Activated T-helper 2 cell treated with anti-CD3 and anti-CD28 coated beads, Interferon-gamma antibody, Interleukin-2, Interleukin-4, amounts not matched to agents 10 μg/mL and 5 μg/mL and 100 μg/mL, durations not matched to agents 14 hours and 24 hours and 36 hours (primary cell): ENCODE measurements at regions not wholly inside any gene's neighbourhood (a gene's known extent, or its start where the extent isn't known, plus 50 kb on each side); places are given as distances from the start of the nearest gene placed in this dataset.

Experiments
- DNase-seq: peaks from one replicate; pipeline ENCODE4 v3.0.0; 2021; ENCODE audit warnings: low spot score
- H3K27ac Mint-ChIP-seq: one replicate; pipeline ENCODE4 v1.8.0; 2021; ENCODE audit warnings: mixed read lengths
- H3K27me3 Mint-ChIP-seq: one replicate; pipeline ENCODE4 v1.8.0; 2021; ENCODE audit warnings: low read depth, mixed read lengths
- H3K36me3 Mint-ChIP-seq: one replicate; pipeline ENCODE4 v1.8.0; 2021; ENCODE audit warnings: low read depth, mixed read lengths
- H3K4me1 Mint-ChIP-seq: one replicate; pipeline ENCODE4 v1.8.0; 2021; ENCODE audit warnings: low read depth, mixed read lengths
- H3K4me3 Mint-ChIP-seq: one replicate; pipeline ENCODE4 v1.8.0; 2021; ENCODE audit warnings: low read depth, mild to moderate bottlenecking, moderate library complexity, mixed read lengths
- H3K9me3 Mint-ChIP-seq: one replicate; pipeline ENCODE4 v1.8.0; 2021; ENCODE audit warnings: mixed read lengths
- intact Hi-C: fragments of 100-400 bp; cut with micrococcal nuclease; formaldehyde crosslinking; loops from one replicate; pipeline ENCODE4 v1.15.1; 2023

DNA sequence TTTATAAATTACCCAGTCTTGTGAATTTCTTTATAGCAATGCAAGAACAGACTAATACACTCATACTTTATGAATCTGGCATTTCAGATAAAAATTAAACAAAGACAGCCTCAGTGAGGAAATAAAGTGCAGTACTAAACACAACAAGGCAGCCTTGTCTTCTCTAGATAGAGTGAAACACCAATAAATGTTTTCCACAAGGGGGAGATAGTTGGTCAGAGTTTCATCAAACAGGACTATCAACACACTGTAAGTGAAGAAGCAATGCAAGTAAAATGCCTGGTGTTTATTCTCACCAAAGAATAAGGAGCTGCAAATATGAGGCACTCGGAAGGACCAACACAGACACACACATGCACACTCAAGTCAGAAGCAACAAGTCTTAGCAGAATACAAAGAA, 62.8 kb downstream of the FAM9B start:
- no peak for DNase-seq
- no peak overlapping the region for H3K27ac Mint-ChIP-seq
- peaks cover 1% of the 10 kb centered on the region for H3K27me3 Mint-ChIP-seq
- peaks cover 5% of the 10 kb centered on the region for H3K4me1 Mint-ChIP-seq
- H3K36me3 Mint-ChIP-seq = no peaks in the 10 kb centered on the region
- intact Hi-C loops = loop anchor here (5.0 to 10.0 kb wide), 2 partner anchors 494 to 736 kb away; partner anchors contain the start of gene TBL1X
- no peak overlapping the region for H3K4me3 Mint-ChIP-seq
- peaks cover 3% of the 10 kb centered on the region for H3K9me3 Mint-ChIP-seq

DNA sequence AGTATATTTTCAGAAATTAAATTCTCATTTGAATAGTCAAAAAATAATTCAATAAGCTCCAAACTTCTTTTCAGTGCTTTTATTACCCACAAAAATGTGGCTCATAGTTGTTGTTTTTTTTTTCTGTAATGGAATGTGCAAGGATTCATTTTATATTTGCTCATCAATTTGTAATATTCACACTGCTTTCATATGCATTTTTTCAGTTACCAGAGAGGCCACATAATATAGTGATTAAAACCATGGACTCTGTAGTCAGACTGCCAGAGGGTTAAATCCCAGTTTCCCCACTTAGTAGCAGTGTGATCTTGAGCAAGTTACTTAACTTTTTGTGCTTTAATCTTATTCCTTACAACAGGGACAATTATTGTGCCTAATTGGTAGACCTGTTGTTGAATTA, 64.5 kb downstream of the FAM9B start:
- Mint-ChIP-seq H3K9me3 (peaks cover 3% of the 10 kb centered on the region), H3K27ac (no peak overlapping the region), H3K36me3 (no peaks in the 10 kb centered on the region), H3K27me3 (peaks cover 1% of the 10 kb centered on the region), H3K4me3 (no peak overlapping the region), H3K4me1 (peaks cover 5% of the 10 kb centered on the region)
- intact Hi-C loops = no loop called here
- no peak for DNase-seq

DNA sequence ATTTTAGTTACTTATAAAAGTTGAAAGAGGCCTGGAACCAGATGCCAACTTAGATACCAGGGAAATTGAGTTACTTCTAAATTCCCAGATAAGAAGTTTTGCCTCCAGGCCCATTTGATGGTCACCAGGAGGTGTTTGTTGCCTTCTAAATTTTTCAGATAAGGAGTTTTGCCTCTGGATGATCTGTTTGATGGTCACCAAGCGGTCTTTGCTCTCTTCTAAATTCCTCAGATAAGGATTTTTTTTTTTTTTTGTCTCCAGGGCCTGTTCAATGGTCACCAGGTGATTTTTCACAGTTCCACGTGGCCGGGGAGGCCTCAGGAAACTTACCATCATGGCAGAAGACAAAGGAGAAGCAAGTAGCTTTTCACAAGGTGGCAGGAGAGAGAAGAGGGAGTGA, 66.5 kb downstream of the FAM9B start:
- Mint-ChIP-seq H3K27me3 (no peaks in the 10 kb centered on the region), H3K36me3 (no peaks in the 10 kb centered on the region), H3K9me3 (peaks cover 10% of the 10 kb centered on the region), H3K4me3 (no peak overlapping the region), H3K4me1 (peaks cover 5% of the 10 kb centered on the region), H3K27ac (no peak overlapping the region)
- DNase-seq = no peak
- intact Hi-C loops = no loop called here

DNA sequence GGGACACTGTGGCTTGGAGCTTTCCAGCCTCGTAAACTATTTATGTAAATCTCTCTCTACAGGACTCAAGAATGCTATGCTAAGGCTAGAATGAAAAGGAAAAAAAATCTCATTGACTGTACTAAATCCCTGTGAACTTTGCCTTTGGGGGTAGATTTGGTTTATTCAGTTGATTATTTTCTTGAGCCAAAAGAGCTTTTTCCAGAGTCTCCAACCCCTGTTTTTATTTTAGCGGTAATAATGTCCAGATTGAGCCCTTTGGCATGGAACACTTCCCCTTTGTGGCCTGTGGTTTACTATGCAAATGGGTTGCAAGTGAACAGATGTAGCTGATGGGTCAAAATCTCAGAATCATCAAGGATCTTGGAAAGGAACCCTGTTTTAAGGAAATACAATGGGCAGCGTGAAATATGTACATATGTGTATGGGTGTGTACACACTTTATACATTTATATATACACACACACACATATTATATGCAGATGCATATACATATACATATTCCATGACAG, 72.9 kb downstream of the FAM9B start:
- Mint-ChIP-seq H3K36me3 (no peaks in the 10 kb centered on the region), H3K4me1 (no peaks in the 10 kb centered on the region), H3K27ac (no peak overlapping the region), H3K27me3 (peaks cover 12% of the 10 kb centered on the region), H3K9me3 (peaks cover 7% of the 10 kb centered on the region), H3K4me3 (no peak overlapping the region)
- intact Hi-C loops = no loop called here
- DNase-seq = no peak

DNA sequence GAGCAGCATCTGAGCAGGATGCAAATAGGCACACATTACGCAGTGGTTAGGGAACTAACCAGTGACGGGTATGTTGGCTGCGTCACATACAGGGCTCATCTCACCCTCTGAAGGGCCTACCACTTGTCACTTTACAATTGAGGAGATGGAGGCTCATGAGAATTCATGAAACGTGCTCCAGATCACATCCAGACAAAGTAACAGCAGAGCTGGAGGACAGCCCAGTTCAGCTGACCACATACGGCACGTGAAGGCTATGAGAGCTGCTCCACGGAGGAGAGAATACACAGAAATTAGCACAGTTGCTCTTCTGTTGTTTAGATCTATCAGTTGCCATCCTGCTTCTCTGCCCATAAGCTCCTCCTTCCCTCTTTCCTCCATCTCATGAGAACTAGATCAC, 78.4 kb downstream of the FAM9B start:
- intact Hi-C loops = no loop called here
- no peak overlapping the region for H3K27ac Mint-ChIP-seq
- H3K27me3 Mint-ChIP-seq = peaks cover 15% of the 10 kb centered on the region
- H3K4me1 Mint-ChIP-seq = no peaks in the 10 kb centered on the region
- no peaks in the 10 kb centered on the region for H3K9me3 Mint-ChIP-seq
- H3K36me3 Mint-ChIP-seq = no peaks in the 10 kb centered on the region
- no peak overlapping the region for H3K4me3 Mint-ChIP-seq
- DNase-seq = no peak

DNA sequence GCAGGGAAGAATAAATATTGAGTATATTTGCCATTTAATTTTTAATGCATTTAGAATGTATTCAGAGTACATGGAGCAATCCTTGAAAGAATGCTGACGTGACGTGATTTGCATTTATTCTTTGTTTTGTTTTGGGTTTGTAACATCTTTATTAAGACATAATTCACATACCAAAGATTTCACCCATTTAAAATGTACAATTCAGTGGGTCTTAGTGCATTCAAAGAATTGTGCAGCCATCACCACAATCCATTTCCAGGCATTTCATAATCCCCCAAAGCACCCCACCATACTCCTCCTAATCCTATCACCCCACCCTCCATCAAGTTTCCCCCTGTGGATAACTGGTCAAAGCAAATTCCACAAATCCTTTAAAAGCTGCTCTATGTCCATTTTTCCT, 87.4 kb downstream of the FAM9B start:
- Mint-ChIP-seq H3K27me3 (peaks cover 7% of the 10 kb centered on the region), H3K4me1 (no peaks in the 10 kb centered on the region), H3K9me3 (no peaks in the 10 kb centered on the region), H3K4me3 (no peak overlapping the region), H3K36me3 (no peaks in the 10 kb centered on the region), H3K27ac (no peak overlapping the region)
- DNase-seq = no peak
- intact Hi-C loops = no loop called here

DNA sequence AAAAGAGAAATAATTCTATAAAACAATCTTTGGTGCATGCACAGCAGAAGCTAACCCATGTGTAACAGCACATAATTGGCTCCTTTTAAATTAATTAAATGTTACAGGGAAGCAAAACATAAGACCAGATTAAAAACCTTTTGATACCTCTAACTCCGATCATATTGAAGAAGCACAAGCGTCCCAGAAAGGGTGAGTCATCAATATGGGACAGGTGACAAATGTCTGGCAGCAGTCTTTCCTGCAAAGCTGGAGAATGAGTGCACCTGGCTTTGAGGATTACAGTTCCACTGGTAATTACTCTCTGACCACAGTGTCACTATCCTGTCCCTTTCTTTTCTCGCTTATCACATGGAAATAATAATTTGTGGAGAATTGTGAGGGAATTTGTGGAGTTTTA, 94.6 kb downstream of the FAM9B start:
- H3K9me3 Mint-ChIP-seq = no peaks in the 10 kb centered on the region
- H3K4me3 Mint-ChIP-seq = no peak overlapping the region
- intact Hi-C loops = no loop called here
- no peaks in the 10 kb centered on the region for H3K4me1 Mint-ChIP-seq
- no peak for DNase-seq
- H3K36me3 Mint-ChIP-seq = no peaks in the 10 kb centered on the region
- H3K27me3 Mint-ChIP-seq = no peaks in the 10 kb centered on the region
- no peak overlapping the region for H3K27ac Mint-ChIP-seq

DNA sequence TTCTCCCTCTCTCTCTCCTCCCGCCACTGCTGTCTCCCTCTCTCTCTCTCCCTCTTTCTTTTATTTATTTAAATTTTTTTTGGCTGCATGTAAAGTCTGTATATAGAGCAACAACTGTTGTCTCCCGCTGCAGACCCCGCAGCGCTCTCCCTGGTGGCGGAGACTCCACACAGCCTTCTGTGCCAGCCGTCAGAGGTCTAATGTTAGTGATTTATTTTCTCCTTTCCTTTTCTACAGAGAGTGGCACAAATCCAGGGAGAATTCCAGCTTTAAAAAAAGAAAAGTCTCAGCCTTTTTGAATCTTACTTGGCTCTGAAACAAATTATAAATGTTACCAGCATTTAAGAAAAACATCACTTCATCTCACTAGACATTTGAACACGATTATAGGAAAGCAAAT, 106.2 kb downstream of the FAM9B start:
- no peak overlapping the region for H3K4me3 Mint-ChIP-seq
- H3K27ac Mint-ChIP-seq = no peak overlapping the region
- H3K36me3 Mint-ChIP-seq = no peaks in the 10 kb centered on the region
- DNase-seq = no peak
- H3K4me1 Mint-ChIP-seq = no peaks in the 10 kb centered on the region
- H3K27me3 Mint-ChIP-seq = no peaks in the 10 kb centered on the region
- no peaks in the 10 kb centered on the region for H3K9me3 Mint-ChIP-seq
- intact Hi-C loops = no loop called here

DNA sequence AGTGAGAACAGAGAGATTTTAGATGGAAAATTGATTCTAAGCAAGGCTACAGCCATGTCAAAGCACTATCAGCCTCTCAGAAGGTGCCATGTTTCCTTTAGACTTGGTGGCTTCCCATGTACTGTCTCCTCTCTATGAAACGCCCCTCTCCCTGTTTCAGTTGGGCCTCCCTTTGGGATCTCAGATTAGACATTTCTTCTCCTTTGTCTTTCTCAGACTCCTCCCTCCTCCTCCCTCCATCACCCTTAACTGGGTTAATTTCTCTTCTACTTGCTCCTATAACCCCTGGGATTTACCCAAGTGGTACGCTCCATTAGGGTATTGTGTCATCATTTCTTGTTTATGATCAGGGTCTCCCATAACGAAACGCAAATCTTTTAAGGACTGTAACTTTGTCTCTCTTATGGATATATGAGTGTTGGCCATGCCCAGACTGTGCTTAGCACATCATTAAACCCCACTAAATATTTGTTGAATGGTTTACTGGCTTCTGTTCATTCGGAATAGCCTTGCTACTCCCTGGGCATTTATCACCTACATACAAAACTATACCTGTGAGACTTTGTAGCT, 106.8 kb downstream of the FAM9B start:
- no peaks in the 10 kb centered on the region for H3K36me3 Mint-ChIP-seq
- no peak overlapping the region for H3K27ac Mint-ChIP-seq
- H3K4me1 Mint-ChIP-seq = no peaks in the 10 kb centered on the region
- intact Hi-C loops = no loop called here
- no peak overlapping the region for H3K4me3 Mint-ChIP-seq
- no peaks in the 10 kb centered on the region for H3K9me3 Mint-ChIP-seq
- H3K27me3 Mint-ChIP-seq = no peaks in the 10 kb centered on the region
- no peak for DNase-seq

DNA sequence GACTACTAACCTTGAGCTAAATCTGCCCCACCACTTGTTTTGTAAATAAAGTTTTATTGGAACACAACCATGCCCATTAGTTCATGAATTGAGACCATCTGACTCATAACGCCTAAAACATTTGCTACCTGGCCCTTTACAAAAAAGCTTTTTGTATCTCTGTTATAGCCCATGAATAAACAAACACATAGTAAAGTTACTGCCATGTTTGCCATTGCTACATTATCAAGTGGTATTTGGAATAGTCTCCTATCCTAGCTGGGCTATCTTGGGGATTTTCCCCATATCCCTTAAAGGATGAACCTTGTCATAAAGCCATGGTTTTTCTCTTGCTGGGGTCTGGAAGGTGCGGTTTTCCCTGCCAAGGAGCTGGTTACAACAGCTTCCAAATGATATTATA, 112.3 kb downstream of the FAM9B start:
- no peaks in the 10 kb centered on the region for H3K36me3 Mint-ChIP-seq
- H3K4me1 Mint-ChIP-seq = no peaks in the 10 kb centered on the region
- no peaks in the 10 kb centered on the region for H3K9me3 Mint-ChIP-seq
- no peak overlapping the region for H3K27ac Mint-ChIP-seq
- H3K27me3 Mint-ChIP-seq = peaks cover 5% of the 10 kb centered on the region
- no peak overlapping the region for H3K4me3 Mint-ChIP-seq
- no peak for DNase-seq
- intact Hi-C loops = no loop called here

DNA sequence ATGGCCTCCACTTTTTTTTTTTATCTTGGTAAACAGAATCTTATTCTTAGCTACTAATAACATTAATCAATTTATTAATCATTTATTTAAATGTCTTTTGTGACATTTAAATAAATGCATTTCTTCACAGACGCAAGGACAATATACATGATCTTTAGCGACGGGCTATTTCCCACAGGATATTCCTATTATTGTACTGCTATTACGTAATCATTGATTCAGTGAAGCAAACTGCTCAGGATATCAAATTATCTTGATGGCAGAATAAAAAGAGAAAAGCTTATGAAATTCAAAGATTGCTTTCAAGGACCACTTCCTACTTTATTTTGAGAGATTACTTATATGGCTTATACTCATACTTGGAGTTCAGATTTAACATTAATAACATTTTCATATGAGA, 114.1 kb downstream of the FAM9B start:
- Mint-ChIP-seq H3K4me3 (no peak overlapping the region), H3K9me3 (no peaks in the 10 kb centered on the region), H3K36me3 (no peaks in the 10 kb centered on the region), H3K27me3 (peaks cover 5% of the 10 kb centered on the region), H3K27ac (no peak overlapping the region), H3K4me1 (no peaks in the 10 kb centered on the region)
- intact Hi-C loops = no loop called here
- no peak for DNase-seq

DNA sequence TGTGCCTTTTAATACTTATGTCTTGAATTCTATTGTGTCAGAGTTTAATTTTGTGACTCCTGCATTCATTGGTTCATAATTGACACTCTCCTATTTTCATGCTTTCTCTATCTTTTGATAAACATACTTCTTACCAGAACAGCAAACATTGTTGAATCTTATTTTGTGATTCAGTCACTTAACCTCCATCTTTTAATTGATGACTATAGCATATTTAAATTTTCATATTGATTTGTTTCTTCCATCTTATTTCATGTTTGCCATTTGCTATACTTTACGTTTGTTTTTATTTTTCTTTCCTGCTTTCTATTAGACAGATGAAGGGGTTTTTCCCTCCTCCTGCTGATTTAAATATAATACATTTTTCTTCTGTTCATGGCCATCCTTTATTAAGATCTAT, 115.5 kb upstream of the FAM9A start:
- Mint-ChIP-seq H3K4me3 (no peak overlapping the region), H3K9me3 (no peaks in the 10 kb centered on the region), H3K36me3 (no peaks in the 10 kb centered on the region), H3K27me3 (peaks cover 5% of the 10 kb centered on the region), H3K27ac (no peak overlapping the region), H3K4me1 (no peaks in the 10 kb centered on the region)
- DNase-seq = no peak
- intact Hi-C loops = no loop called here

DNA sequence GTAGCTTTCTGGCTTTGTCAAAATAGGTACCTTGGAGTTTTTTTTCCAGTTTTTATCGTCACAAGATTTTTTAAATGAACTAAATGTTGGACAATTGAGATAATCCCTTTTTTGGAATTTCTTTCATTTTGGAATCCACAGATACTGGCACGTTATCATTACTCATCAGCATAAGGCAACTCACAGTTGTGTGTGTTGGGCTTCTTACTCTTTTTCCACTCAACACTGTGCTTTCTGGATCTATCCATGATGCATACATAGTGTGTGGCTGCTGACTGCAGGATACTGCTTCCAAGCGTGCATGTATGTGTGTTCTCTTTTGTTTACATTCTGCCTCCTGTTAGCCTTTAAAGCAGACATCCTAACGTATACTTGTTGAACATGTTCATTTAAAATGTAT, 113.5 kb upstream of the FAM9A start:
- H3K4me3 Mint-ChIP-seq = no peak overlapping the region
- intact Hi-C loops = no loop called here
- no peak overlapping the region for H3K27ac Mint-ChIP-seq
- no peaks in the 10 kb centered on the region for H3K9me3 Mint-ChIP-seq
- no peak for DNase-seq
- H3K27me3 Mint-ChIP-seq = peaks cover 7% of the 10 kb centered on the region
- H3K36me3 Mint-ChIP-seq = no peaks in the 10 kb centered on the region
- no peaks in the 10 kb centered on the region for H3K4me1 Mint-ChIP-seq
